H1 (cell line): ENCODE measurements at regions not wholly inside any gene's neighbourhood (a gene's known extent, or its start where the extent isn't known, plus 50 kb on each side); places are given as distances from the start of the nearest gene placed in this dataset.

Experiments used
- HDAC6 ChIP-seq: IDR thresholded peaks from one replicate; pipeline ENCODE4 v1.7.1; 2012; ENCODE audit warnings: low read depth, mild to moderate bottlenecking, inconsistent platforms, low read length, moderate library complexity
- JUND ChIP-seq: IDR thresholded peaks from 2 replicates; pipeline ENCODE4 v1.6.1; 2011; ENCODE audit warnings: mild to moderate bottlenecking, improper control_type of control experiment, low read length
- PHF8 ChIP-seq: fragments of 200-600 bp; sonication (generic); conservative IDR thresholded peaks from 2 replicates; pipeline ENCODE4 v1.7.1; 2012; ENCODE audit warnings: low read depth, mild to moderate bottlenecking, inconsistent platforms, low read length, moderate library complexity
- RNF2 ChIP-seq: fragments of 200-900, 300-1000 bp; sonication (generic); IDR thresholded peaks from 2 replicates; pipeline ENCODE4 v1.7.1; 2016; ENCODE audit warnings: borderline replicate concordance, low read depth, mild to moderate bottlenecking, antibody characterized with exemption, low read length; ENCODE audit not compliant: poor library complexity, severe bottlenecking; ENCODE audit errors: missing control alignments
- TF ChIP-seq, protein P1 (sequence below): fragments of 300-600 bp; sonication (generic); IDR thresholded peaks from 2 replicates; pipeline ENCODE4 v1.7.1; 2012; ENCODE audit warnings: low read length, moderate library complexity, mild to moderate bottlenecking, inconsistent platforms; ENCODE audit not compliant: insufficient replicate concordance

DNA sequence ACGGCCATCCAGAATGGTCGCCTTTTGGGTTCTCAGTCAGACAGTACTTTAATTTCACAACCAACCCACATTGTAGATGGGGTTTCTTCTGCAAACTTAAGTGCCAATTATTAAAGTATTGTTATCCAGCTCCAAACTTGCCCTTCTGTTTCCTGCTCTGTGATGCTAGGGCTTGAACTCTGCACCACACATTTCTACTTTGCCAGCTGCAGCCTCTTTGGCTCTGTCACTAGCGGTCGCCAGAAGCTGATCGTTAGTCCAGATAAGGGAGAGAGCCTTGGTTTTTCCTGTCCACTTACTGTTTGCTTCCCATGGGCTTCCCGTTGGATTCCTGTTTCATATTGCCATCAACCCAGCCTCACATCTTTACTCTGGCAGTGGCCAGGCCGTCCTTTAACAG lies 196.6 kb downstream of the ASB9 start (continued):
- TF ChIP-seq, protein P1, sequence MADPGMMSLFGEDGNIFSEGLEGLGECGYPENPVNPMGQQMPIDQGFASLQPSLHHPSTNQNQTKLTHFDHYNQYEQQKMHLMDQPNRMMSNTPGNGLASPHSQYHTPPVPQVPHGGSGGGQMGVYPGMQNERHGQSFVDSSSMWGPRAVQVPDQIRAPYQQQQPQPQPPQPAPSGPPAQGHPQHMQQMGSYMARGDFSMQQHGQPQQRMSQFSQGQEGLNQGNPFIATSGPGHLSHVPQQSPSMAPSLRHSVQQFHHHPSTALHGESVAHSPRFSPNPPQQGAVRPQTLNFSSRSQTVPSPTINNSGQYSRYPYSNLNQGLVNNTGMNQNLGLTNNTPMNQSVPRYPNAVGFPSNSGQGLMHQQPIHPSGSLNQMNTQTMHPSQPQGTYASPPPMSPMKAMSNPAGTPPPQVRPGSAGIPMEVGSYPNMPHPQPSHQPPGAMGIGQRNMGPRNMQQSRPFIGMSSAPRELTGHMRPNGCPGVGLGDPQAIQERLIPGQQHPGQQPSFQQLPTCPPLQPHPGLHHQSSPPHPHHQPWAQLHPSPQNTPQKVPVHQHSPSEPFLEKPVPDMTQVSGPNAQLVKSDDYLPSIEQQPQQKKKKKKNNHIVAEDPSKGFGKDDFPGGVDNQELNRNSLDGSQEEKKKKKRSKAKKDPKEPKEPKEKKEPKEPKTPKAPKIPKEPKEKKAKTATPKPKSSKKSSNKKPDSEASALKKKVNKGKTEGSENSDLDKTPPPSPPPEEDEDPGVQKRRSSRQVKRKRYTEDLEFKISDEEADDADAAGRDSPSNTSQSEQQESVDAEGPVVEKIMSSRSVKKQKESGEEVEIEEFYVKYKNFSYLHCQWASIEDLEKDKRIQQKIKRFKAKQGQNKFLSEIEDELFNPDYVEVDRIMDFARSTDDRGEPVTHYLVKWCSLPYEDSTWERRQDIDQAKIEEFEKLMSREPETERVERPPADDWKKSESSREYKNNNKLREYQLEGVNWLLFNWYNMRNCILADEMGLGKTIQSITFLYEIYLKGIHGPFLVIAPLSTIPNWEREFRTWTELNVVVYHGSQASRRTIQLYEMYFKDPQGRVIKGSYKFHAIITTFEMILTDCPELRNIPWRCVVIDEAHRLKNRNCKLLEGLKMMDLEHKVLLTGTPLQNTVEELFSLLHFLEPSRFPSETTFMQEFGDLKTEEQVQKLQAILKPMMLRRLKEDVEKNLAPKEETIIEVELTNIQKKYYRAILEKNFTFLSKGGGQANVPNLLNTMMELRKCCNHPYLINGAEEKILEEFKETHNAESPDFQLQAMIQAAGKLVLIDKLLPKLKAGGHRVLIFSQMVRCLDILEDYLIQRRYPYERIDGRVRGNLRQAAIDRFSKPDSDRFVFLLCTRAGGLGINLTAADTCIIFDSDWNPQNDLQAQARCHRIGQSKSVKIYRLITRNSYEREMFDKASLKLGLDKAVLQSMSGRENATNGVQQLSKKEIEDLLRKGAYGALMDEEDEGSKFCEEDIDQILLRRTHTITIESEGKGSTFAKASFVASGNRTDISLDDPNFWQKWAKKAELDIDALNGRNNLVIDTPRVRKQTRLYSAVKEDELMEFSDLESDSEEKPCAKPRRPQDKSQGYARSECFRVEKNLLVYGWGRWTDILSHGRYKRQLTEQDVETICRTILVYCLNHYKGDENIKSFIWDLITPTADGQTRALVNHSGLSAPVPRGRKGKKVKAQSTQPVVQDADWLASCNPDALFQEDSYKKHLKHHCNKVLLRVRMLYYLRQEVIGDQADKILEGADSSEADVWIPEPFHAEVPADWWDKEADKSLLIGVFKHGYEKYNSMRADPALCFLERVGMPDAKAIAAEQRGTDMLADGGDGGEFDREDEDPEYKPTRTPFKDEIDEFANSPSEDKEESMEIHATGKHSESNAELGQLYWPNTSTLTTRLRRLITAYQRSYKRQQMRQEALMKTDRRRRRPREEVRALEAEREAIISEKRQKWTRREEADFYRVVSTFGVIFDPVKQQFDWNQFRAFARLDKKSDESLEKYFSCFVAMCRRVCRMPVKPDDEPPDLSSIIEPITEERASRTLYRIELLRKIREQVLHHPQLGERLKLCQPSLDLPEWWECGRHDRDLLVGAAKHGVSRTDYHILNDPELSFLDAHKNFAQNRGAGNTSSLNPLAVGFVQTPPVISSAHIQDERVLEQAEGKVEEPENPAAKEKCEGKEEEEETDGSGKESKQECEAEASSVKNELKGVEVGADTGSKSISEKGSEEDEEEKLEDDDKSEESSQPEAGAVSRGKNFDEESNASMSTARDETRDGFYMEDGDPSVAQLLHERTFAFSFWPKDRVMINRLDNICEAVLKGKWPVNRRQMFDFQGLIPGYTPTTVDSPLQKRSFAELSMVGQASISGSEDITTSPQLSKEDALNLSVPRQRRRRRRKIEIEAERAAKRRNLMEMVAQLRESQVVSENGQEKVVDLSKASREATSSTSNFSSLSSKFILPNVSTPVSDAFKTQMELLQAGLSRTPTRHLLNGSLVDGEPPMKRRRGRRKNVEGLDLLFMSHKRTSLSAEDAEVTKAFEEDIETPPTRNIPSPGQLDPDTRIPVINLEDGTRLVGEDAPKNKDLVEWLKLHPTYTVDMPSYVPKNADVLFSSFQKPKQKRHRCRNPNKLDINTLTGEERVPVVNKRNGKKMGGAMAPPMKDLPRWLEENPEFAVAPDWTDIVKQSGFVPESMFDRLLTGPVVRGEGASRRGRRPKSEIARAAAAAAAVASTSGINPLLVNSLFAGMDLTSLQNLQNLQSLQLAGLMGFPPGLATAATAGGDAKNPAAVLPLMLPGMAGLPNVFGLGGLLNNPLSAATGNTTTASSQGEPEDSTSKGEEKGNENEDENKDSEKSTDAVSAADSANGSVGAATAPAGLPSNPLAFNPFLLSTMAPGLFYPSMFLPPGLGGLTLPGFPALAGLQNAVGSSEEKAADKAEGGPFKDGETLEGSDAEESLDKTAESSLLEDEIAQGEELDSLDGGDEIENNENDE, result no peak
- TF ChIP-seq JUND (no peak), PHF8 (no peak), RNF2 (no peak), HDAC6 (no peak)
